HepG2 (cell line): ENCODE measurements at regions not wholly inside any gene's neighbourhood (a gene's known extent, or its start where the extent isn't known, plus 50 kb on each side); places are given as distances from the start of the nearest gene placed in this dataset.

Experiments used
- CAMTA2 ChIP-seq: sonication (generic); formaldehyde crosslinking; IDR thresholded peaks from 2 replicates; pipeline ENCODE4 v1.4.0; 2020; ENCODE audit warnings: mild to moderate bottlenecking, missing genetic modification reagents, borderline replicate concordance
- ESRRA ChIP-seq: sonication (generic); formaldehyde crosslinking; IDR thresholded peaks from 2 replicates; pipeline ENCODE4 v1.5.1; 2020; ENCODE audit warnings: mild to moderate bottlenecking, low read depth, missing genetic modification reagents
- HOXA7 ChIP-seq: sonication (generic); formaldehyde crosslinking; IDR thresholded peaks from 2 replicates; pipeline ENCODE4 v1.8.1; 2022; ENCODE audit warnings: mild to moderate bottlenecking, missing genetic modification reagents, moderate library complexity
- KLF11 ChIP-seq: IDR thresholded peaks from 2 replicates; pipeline ENCODE4 v1.6.1; 2016; ENCODE audit warnings: missing compliant biosample characterization
- MTF1 ChIP-seq: sonication (generic); formaldehyde crosslinking; IDR thresholded peaks from 2 replicates; pipeline ENCODE4 v1.5.0; 2020; ENCODE audit warnings: missing genetic modification reagents
- PBX2 ChIP-seq: IDR thresholded peaks from 2 replicates; pipeline ENCODE4 v1.6.1; 2016; ENCODE audit warnings: control low read depth
- PCBP2 ChIP-seq: fragments of 200-400 bp; formaldehyde crosslinking; optimal IDR thresholded peaks from 2 replicates; pipeline ENCODE3; 2018; ENCODE audit warnings: low read length, low read depth; ENCODE audit not compliant: poor library complexity, severe bottlenecking
- SMAD9 ChIP-seq: sonication (generic); formaldehyde crosslinking; IDR thresholded peaks from 2 replicates; pipeline ENCODE4 v1.5.1; 2020; ENCODE audit warnings: mild to moderate bottlenecking, missing genetic modification reagents
- SMARCC2 ChIP-seq: fragments of 450-650 bp; IDR thresholded peaks from 2 replicates; pipeline ENCODE4 v1.6.1; 2017; ENCODE audit warnings: antibody characterized with exemption, mild to moderate bottlenecking
- SNAI1 ChIP-seq: sonication (generic); formaldehyde crosslinking; IDR thresholded peaks from 2 replicates; pipeline ENCODE4 v1.5.0; 2020; ENCODE audit warnings: mild to moderate bottlenecking, missing genetic modification reagents, borderline replicate concordance
- SOX6 ChIP-seq, 2 experiments: fragments of 450-650 bp in 1 of 2; sonication (generic) in 1 of 2; formaldehyde crosslinking in 1 of 2; IDR thresholded peaks; 2 replicates each; pipeline versions ENCODE4 v1.4.0 to v1.6.1; 2017 to 2020; ENCODE audit warnings: antibody characterized with exemption in 1 of 2, mild to moderate bottlenecking in 1 of 2, missing genetic modification reagents in 1 of 2
- SPEN ChIP-seq: sonication (generic); formaldehyde crosslinking; IDR thresholded peaks from 2 replicates; pipeline ENCODE4 v1.5.1; 2020; ENCODE audit warnings: low read depth, mild to moderate bottlenecking, missing genetic modification reagents
- SSRP1 ChIP-seq: IDR thresholded peaks from 2 replicates; pipeline ENCODE4 v1.6.1; 2016; ENCODE audit warnings: control low read depth
- ZNF33B ChIP-seq: sonication (generic); formaldehyde crosslinking; IDR thresholded peaks from 2 replicates; pipeline ENCODE4 v1.5.1; 2020; ENCODE audit warnings: mild to moderate bottlenecking, missing genetic modification reagents
- ZNF652 ChIP-seq: IDR thresholded peaks from 2 replicates; pipeline ENCODE4 v1.6.1; 2016; ENCODE audit warnings: low read depth, borderline replicate concordance
- ZNF790 ChIP-seq: sonication (generic); formaldehyde crosslinking; IDR thresholded peaks from 2 replicates; pipeline ENCODE4 v1.8.0; 2022; ENCODE audit warnings: missing genetic modification reagents, mild to moderate bottlenecking, borderline replicate concordance
- TF ChIP-seq, protein P1 (sequence below): sonication (generic); formaldehyde crosslinking; IDR thresholded peaks from 2 replicates; pipeline ENCODE4 v1.4.0; 2020; ENCODE audit warnings: missing genetic modification reagents
- TF ChIP-seq, protein P2 (sequence below): sonication (generic); formaldehyde crosslinking; IDR thresholded peaks from 2 replicates; pipeline ENCODE4 v1.4.0; 2020; ENCODE audit warnings: mild to moderate bottlenecking, missing genetic modification reagents

DNA sequence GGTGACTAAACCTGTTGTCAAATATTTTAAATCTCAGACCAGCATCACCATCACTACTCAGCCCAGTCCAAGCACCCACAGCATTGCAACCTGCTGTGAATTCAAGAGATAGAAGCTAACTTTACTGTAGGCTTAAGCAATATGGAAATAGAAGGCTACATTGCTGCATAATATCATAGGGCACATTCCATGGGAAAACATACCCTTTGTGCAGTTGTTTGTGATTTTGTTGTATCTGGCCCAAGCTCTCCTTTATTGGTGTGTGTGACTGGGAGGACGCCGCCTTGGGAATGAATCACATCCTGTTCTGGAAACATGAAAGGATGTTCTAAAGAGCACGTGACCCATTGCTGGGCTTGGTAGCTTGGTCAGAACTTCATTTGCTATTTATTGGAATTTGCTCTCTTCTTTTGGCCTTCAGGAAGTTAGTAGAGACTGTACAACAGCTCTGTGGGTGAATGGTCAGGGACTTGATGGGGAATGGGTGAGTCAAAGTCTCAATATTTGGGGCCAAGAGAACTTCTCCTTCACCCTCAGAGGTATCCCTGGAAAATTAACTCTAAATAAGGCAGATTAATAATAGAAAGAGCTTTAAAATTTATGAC, 106.8 kb upstream of the SERPINE2 start (continued):
- TF ChIP-seq, protein P1, sequence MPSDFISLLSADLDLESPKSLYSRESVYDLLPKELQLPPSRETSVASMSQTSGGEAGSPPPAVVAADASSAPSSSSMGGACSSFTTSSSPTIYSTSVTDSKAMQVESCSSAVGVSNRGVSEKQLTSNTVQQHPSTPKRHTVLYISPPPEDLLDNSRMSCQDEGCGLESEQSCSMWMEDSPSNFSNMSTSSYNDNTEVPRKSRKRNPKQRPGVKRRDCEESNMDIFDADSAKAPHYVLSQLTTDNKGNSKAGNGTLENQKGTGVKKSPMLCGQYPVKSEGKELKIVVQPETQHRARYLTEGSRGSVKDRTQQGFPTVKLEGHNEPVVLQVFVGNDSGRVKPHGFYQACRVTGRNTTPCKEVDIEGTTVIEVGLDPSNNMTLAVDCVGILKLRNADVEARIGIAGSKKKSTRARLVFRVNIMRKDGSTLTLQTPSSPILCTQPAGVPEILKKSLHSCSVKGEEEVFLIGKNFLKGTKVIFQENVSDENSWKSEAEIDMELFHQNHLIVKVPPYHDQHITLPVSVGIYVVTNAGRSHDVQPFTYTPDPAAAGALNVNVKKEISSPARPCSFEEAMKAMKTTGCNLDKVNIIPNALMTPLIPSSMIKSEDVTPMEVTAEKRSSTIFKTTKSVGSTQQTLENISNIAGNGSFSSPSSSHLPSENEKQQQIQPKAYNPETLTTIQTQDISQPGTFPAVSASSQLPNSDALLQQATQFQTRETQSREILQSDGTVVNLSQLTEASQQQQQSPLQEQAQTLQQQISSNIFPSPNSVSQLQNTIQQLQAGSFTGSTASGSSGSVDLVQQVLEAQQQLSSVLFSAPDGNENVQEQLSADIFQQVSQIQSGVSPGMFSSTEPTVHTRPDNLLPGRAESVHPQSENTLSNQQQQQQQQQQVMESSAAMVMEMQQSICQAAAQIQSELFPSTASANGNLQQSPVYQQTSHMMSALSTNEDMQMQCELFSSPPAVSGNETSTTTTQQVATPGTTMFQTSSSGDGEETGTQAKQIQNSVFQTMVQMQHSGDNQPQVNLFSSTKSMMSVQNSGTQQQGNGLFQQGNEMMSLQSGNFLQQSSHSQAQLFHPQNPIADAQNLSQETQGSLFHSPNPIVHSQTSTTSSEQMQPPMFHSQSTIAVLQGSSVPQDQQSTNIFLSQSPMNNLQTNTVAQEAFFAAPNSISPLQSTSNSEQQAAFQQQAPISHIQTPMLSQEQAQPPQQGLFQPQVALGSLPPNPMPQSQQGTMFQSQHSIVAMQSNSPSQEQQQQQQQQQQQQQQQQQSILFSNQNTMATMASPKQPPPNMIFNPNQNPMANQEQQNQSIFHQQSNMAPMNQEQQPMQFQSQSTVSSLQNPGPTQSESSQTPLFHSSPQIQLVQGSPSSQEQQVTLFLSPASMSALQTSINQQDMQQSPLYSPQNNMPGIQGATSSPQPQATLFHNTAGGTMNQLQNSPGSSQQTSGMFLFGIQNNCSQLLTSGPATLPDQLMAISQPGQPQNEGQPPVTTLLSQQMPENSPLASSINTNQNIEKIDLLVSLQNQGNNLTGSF (CRISPR knock-in tag), result no peak
- no peak for TF ChIP-seq PCBP2
- no peak; the same call in 1 of the 2 replicates for TF ChIP-seq KLF11 (CRISPR knock-in tag)
- no peak for TF ChIP-seq SMAD9
- TF ChIP-seq HOXA7 (CRISPR knock-in tag), result no peak
- TF ChIP-seq SNAI1 (CRISPR knock-in tag), result no peak; the same call in 1 of the 2 replicates
- 0 out of 2 replicates have a peak, but pooled peaks have one; percentile 19 for TF ChIP-seq ZNF790 (CRISPR knock-in tag)
- TF ChIP-seq ZNF33B, result peak; percentile 57; the same call in 1 of the 2 replicates
- TF ChIP-seq ZNF652 (CRISPR knock-in tag), result no peak
- no peak for TF ChIP-seq MTF1
- TF ChIP-seq, protein P2, sequence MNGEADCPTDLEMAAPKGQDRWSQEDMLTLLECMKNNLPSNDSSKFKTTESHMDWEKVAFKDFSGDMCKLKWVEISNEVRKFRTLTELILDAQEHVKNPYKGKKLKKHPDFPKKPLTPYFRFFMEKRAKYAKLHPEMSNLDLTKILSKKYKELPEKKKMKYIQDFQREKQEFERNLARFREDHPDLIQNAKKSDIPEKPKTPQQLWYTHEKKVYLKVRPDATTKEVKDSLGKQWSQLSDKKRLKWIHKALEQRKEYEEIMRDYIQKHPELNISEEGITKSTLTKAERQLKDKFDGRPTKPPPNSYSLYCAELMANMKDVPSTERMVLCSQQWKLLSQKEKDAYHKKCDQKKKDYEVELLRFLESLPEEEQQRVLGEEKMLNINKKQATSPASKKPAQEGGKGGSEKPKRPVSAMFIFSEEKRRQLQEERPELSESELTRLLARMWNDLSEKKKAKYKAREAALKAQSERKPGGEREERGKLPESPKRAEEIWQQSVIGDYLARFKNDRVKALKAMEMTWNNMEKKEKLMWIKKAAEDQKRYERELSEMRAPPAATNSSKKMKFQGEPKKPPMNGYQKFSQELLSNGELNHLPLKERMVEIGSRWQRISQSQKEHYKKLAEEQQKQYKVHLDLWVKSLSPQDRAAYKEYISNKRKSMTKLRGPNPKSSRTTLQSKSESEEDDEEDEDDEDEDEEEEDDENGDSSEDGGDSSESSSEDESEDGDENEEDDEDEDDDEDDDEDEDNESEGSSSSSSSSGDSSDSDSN, result no peak
- TF ChIP-seq SMARCC2, result no peak
- no peak for TF ChIP-seq CAMTA2
- no peak for TF ChIP-seq SOX6 (IDR thresholded peaks at IDR 0.05)
- TF ChIP-seq SOX6 (CRISPR knock-in tag; IDR thresholded peaks at IDR 0.05), result no peak
- TF ChIP-seq SPEN (CRISPR knock-in tag), result no peak; the same call in 1 of the 2 replicates
- TF ChIP-seq ESRRA, result no peak; the same call in 1 of the 2 replicates
- no peak for TF ChIP-seq SSRP1
- TF ChIP-seq PBX2 (CRISPR knock-in tag), result 0 out of 2 replicates have a peak, but pooled peaks have one; percentile 30
